ENCODE measurements at regions not wholly inside any gene's neighbourhood (a gene's known extent, or its start where the extent isn't known, plus 50 kb on each side); places are given as distances from the start of the nearest gene placed in this dataset.

DNA sequence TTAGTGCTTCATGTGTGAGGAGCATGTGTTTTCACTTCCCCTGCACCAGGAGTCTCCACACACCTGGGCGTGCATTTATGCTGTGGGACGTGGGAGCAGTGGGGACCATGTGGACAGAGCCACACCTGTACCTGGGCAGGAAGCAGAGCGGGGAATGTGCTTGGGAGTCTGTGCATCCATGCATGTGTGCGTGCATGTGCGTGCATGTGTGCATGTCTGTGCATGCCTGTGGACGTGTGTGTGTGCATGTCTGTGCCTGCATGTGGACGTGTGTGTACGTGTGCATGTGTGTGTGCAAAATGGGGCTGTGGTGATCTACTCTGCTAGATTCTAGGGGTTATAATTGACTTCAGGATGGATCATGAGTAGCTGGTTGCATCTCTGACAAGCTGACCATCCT lies 224.0 kb upstream of the GMDS start:
- TF ChIP-seq, protein P1, sequence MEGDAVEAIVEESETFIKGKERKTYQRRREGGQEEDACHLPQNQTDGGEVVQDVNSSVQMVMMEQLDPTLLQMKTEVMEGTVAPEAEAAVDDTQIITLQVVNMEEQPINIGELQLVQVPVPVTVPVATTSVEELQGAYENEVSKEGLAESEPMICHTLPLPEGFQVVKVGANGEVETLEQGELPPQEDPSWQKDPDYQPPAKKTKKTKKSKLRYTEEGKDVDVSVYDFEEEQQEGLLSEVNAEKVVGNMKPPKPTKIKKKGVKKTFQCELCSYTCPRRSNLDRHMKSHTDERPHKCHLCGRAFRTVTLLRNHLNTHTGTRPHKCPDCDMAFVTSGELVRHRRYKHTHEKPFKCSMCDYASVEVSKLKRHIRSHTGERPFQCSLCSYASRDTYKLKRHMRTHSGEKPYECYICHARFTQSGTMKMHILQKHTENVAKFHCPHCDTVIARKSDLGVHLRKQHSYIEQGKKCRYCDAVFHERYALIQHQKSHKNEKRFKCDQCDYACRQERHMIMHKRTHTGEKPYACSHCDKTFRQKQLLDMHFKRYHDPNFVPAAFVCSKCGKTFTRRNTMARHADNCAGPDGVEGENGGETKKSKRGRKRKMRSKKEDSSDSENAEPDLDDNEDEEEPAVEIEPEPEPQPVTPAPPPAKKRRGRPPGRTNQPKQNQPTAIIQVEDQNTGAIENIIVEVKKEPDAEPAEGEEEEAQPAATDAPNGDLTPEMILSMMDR (IDR thresholded peaks at IDR 0.05; ENCODE audit: low read depth, low read length) = no peak
- no peak overlapping the region for H3K4me3 ChIP-seq (ENCODE audit: low read depth, low read length)
- no peak for DNase-seq (ENCODE audit: low read depth, low spot score)
- in situ Hi-C loops (cut with HindIII; ENCODE audit: low sequenced_read_pairs) = no loop called here

DNA sequence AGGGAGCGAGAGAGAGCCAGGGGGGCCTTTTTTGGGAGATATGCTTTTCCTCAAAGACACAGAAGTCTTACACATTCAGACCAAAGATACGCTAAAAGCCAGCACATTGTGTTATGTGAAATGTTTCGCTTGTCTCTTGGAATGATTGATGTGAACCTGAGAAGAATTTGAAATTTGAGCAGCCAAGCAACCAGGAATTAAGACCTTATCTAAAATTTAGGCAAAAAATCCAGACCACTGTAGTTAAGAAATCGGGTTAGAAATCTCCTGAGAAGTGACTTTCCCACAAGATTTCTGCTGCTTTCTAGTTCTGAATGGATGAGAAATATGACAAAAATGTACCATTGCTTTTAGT lies 223.2 kb upstream of the GMDS start:
- no peak overlapping the region for H3K4me3 ChIP-seq (ENCODE audit: low read depth, low read length)
- in situ Hi-C loops (cut with HindIII; ENCODE audit: low sequenced_read_pairs) = no loop called here
- TF ChIP-seq, protein P1 (IDR thresholded peaks at IDR 0.05; ENCODE audit: low read depth, low read length) = no peak
- no peak for DNase-seq (ENCODE audit: low read depth, low spot score)

DNA sequence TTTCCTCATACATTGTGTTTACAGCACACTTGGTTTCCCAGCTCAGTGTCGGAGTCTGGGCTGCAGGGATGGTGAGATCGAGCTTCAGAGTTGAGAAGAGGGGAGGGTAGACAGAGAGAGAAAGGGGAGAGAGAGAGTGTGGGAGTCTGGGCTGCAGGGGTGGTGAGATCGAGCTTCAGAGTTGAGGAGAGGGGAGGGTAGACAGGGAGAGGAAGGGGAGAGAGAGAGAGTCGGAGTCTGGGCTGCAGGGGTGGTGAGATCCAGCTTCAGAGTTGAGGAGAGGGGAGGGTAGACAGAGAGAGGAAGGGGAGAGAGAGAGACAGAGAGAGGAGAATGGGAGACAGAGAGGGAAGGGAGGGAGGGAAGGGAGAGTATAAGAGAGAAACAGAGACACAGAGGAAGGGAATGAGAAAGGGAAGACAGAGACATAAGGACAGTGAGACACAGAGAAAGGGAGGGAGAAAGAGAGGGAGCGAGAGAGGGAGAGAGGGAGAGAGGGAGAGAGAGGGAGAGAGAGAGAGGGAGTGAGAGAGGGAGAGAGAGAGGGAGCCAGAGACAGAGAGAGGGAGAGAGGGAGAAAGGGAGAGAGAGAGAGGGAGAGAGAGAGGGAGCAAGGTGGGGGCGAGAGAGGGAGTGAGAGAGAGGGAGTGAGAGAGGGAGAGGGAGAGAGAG lies 222.7 kb upstream of the GMDS start:
- in situ Hi-C loops (cut with HindIII; ENCODE audit: low sequenced_read_pairs) = no loop called here
- TF ChIP-seq, protein P1 (IDR thresholded peaks at IDR 0.05; ENCODE audit: low read depth, low read length) = no peak

DNA sequence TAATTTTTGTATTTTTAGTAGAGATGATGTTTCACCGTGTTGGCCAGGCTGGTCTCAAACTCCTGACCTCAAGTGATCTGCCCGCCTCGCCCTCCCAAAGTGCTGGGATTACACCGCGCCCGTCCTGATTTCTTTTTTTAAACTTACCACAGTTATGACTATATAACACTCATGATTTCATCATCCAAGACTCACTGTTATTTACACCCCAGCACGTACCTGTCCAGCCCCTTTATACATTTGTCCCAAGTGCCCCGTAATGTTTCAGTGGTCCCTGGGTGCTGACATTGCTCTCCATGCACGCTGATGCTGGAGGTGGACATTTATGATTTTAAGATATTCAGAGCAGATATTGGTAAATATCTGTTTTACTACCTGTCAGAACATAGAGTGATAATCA lies 219.9 kb upstream of the GMDS start:
- TF ChIP-seq, protein P1 (IDR thresholded peaks at IDR 0.05; ENCODE audit: low read depth, low read length) = no peak
- no peak overlapping the region for H3K4me3 ChIP-seq (ENCODE audit: low read depth, low read length)
- DNase-seq (ENCODE audit: low read depth, low spot score) = no peak
- in situ Hi-C loops (cut with HindIII; ENCODE audit: low sequenced_read_pairs) = no loop called here

More for the DNA sequence above, 222.7 kb upstream of the GMDS start:
- no peak overlapping the region for H3K4me3 ChIP-seq (ENCODE audit: low read depth, low read length)
- DNase-seq (ENCODE audit: low read depth, low spot score) = no peak

DNA sequence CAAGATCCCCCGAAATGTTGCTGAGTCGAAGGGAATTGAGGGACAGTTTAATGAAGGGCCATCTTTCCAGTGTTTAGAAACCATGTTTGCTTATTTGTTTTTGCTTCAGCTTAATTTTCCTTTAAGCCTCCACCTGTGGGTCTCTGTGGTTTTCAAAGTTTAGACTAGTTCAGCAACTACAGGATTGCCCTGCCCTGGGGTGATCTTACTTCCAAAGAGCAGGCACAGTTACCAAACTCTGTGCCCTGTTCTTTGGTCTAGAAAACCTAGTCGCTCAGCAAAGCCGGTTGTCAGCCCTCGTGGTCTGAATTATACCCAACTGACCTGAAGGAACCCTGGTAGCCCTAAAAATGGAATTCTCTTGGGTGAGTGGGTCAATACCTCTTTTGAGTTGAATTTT lies 219.2 kb upstream of the GMDS start:
- TF ChIP-seq, protein P1 (IDR thresholded peaks at IDR 0.05; ENCODE audit: low read depth, low read length) = no peak
- no peak for DNase-seq (ENCODE audit: low read depth, low spot score)
- no peak overlapping the region for H3K4me3 ChIP-seq (ENCODE audit: low read depth, low read length)
- in situ Hi-C loops (cut with HindIII; ENCODE audit: low sequenced_read_pairs) = no loop called here

DNA sequence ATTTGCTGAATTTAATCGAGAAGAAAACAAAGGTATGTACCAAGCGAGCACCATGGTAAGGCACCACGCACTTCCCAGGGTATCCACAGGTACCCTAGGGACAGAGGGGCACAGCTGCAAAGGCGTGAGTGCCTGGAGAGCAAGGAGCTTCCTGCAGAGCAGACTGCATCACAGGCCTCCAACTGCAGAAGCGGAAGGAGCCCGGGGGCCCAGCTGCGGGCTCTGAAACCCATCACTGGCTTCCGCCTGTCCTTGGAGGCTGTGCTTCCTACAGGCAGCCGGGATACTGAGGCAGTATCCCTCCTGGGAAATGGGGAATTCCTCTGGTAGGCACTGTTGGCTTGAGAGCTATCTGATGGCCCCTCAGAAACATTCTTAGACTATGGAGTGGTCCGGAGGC lies 217.4 kb upstream of the GMDS start:
- DNase-seq (ENCODE audit: low read depth, low spot score) = no peak
- TF ChIP-seq, protein P1 (IDR thresholded peaks at IDR 0.05; ENCODE audit: low read depth, low read length) = no peak
- no peak overlapping the region for H3K4me3 ChIP-seq (ENCODE audit: low read depth, low read length)
- in situ Hi-C loops (cut with HindIII; ENCODE audit: low sequenced_read_pairs) = no loop called here
